B cell (primary cell): ENCODE measurements at regions not wholly inside any gene's neighbourhood (a gene's known extent, or its start where the extent isn't known, plus 50 kb on each side); places are given as distances from the start of the nearest gene placed in this dataset.

Experiments used
- ATAC-seq: fragments of 200-7000 bp; cut with Tn5 transposase; one replicate; pipeline ENCODE4 v1.10.0; 2021; ENCODE audit warnings: low read depth, mild to moderate bottlenecking, moderate number of reproducible peaks, moderate library complexity
- CTCF ChIA-PET: fragments of 350-600 bp; sonication (Branson Sonifier 250); formaldehyde crosslinking; loops from one replicate; lab custom pipeline; 2021; ENCODE audit warnings: antibody characterized with exemption, inconsistent platforms; lab: Charles Lee
- POLR2A ChIA-PET: fragments of 350-600 bp; sonication (Branson Sonifier 250); formaldehyde crosslinking; loops from one replicate; lab custom pipeline; 2021; ENCODE audit warnings: antibody characterized with exemption; lab: Charles Lee
- DNase-seq: peaks from one replicate; pipeline ENCODE4 v3.0.0; 2013
- H2AFZ ChIP-seq: 2 replicates; pipeline ENCODE4 v1.6.1; 2012; ENCODE audit warnings: mild to moderate bottlenecking, low read depth, low read length; ENCODE audit not compliant: insufficient read depth, poor library complexity, severe bottlenecking
- H3K27ac ChIP-seq, 2 donors: 1 replicate in 1 of 2; 2 replicates in 1 of 2; pipeline ENCODE4 v1.5.1; 2012 to 2013; ENCODE audit warnings: low read length in 2 of 2, mild to moderate bottlenecking in 2 of 2, moderate library complexity in 1 of 2
- H3K27me3 ChIP-seq, 4 experiments: fragments of 200-600 bp in 1 of 4; sonication (generic) in 1 of 4; replicated peaks in 1 of 4; 1 replicate in 2 of 4; 2 replicates in 2 of 4; pipeline versions ENCODE4 v1.6.1 to v1.7.0; 2013 to 2016; ENCODE audit warnings: low read length in 3 of 4, mild to moderate bottlenecking in 2 of 4, mixed read lengths in 1 of 4, moderate library complexity in 1 of 4; ENCODE audit not compliant: insufficient read depth in 4 of 4, control insufficient read depth in 3 of 4; ENCODE audit errors: control extremely low read depth in 1 of 4
- H3K36me3 ChIP-seq, 2 experiments: replicated peaks in 1 of 2; 1 replicate in 1 of 2; 2 replicates in 1 of 2; pipeline versions ENCODE4 v1.6.1 to v1.7.1; 2013; ENCODE audit warnings: low read length in 1 of 2; ENCODE audit not compliant: insufficient read depth in 2 of 2, control insufficient read depth in 1 of 2; ENCODE audit errors: control extremely low read depth in 1 of 2, extremely low read depth in 1 of 2
- H3K4me1 ChIP-seq, 2 donors: fragments of 200-600 bp in 1 of 2; sonication (generic) in 1 of 2; 1 replicate in 1 of 2; 2 replicates in 1 of 2; pipeline versions ENCODE4 v1.5.1 to v1.6.1; 2013 to 2017; ENCODE audit warnings: low read length in 2 of 2; ENCODE audit not compliant: control insufficient read depth in 2 of 2, insufficient read depth in 2 of 2
- H3K4me2 ChIP-seq: replicated peaks from 2 replicates; pipeline ENCODE3; 2012; ENCODE audit warnings: mild to moderate bottlenecking, low read depth, low read length; ENCODE audit not compliant: poor library complexity, severe bottlenecking
- H3K4me3 ChIP-seq, 5 experiments: fragments of 200-600 bp in 1 of 5; sonication (generic) in 1 of 5; 1 replicate in 3 of 5; 2 replicates in 2 of 5; pipeline versions ENCODE4 v1.5.1 to v1.7.0; 2011 to 2016; ENCODE audit warnings: low read length in 4 of 5, mild to moderate bottlenecking in 4 of 5, low read depth in 2 of 5, control low read depth in 1 of 5, moderate library complexity in 1 of 5; ENCODE audit not compliant: insufficient read depth in 1 of 5; ENCODE audit errors: control extremely low read depth in 1 of 5, extremely low read depth in 1 of 5
- H3K79me2 ChIP-seq: fragments of 200-600 bp; sonication (generic); one replicate; pipeline ENCODE4 v1.6.0; 2016; ENCODE audit warnings: low read length; ENCODE audit not compliant: control insufficient read depth, insufficient read depth
- H3K9ac ChIP-seq: fragments of 200-600 bp; sonication (generic); 2 replicates; pipeline ENCODE4 v1.6.1; 2017; ENCODE audit warnings: mild to moderate bottlenecking, low read length, moderate library complexity
- H3K9me3 ChIP-seq, 3 donors: one replicate each; pipeline versions ENCODE4 v1.6.1 to v1.7.1; 2013; ENCODE audit warnings: low read length in 2 of 3; ENCODE audit not compliant: control insufficient read depth in 2 of 3, insufficient read depth in 1 of 3; ENCODE audit errors: control extremely low read depth in 1 of 3
- H4K20me1 ChIP-seq: 2 replicates; pipeline ENCODE4 v1.6.0; 2012; ENCODE audit warnings: mild to moderate bottlenecking, low read length; ENCODE audit not compliant: insufficient read depth, control insufficient read depth, poor library complexity, severe bottlenecking
- H3K27ac Mint-ChIP-seq: one replicate; pipeline ENCODE4 v1.8.0; 2021; ENCODE audit warnings: mixed read lengths
- H3K27me3 Mint-ChIP-seq: one replicate; pipeline ENCODE4 v1.8.0; 2021; ENCODE audit warnings: mixed read lengths
- H3K4me1 Mint-ChIP-seq: one replicate; pipeline ENCODE4 v1.8.0; 2021; ENCODE audit warnings: mixed read lengths
- H3K4me3 Mint-ChIP-seq: one replicate; pipeline ENCODE4 v1.8.0; 2021; ENCODE audit warnings: mixed read lengths
- H3K9me3 Mint-ChIP-seq: one replicate; pipeline ENCODE4 v1.8.0; 2022; ENCODE audit warnings: mixed read lengths; ENCODE audit not compliant: insufficient read depth
- CTCF ChIP-seq: fragments of 200-600 bp; IDR thresholded peaks from one replicate; pipeline ENCODE4 v1.8.0; 2022; ENCODE audit warnings: antibody characterized with exemption, mild to moderate bottlenecking
- EZH2 ChIP-seq: IDR thresholded peaks from 2 replicates; pipeline ENCODE4 v1.6.1; 2012; ENCODE audit warnings: borderline replicate concordance, low read depth, mild to moderate bottlenecking, moderate library complexity, low read length; ENCODE audit not compliant: insufficient read depth, poor library complexity, severe bottlenecking
- WGBS: methylation state at CpG from one replicate; pipeline ENCODE4 v1.1.5; 2013; ENCODE audit warnings: missing lambda C conversion rate; ENCODE audit not compliant: insufficient coverage; 5-methylcytosine and 5-hydroxymethylcytosine counted together
- intact Hi-C: fragments of 100-400 bp; cut with micrococcal nuclease; formaldehyde crosslinking; loops from one replicate; pipeline ENCODE4 v1.10.0; 2022

DNA sequence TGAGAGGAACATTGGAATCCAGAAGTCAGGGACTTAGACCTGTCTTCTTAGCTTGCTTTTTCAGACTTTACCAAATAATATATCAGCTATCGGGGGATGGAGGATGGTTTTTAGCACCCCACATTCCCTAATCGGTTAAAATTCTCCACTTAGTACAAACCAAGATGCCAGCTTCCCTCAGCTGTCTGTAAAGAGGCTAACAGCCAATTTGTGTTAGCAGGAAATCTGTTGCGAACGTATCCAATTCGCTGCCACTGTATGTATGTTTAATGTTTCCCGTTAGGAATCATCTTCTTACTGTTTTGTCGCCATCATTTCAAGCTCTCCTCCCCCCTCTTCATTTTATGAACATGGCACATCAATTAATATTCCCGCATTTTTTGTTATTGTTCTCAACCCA is 289.0 kb downstream of the BCL11B start:
- H3K9ac ChIP-seq: no peak overlapping the region
- no peak overlapping the region for H3K4me2 ChIP-seq
- H3K9me3 ChIP-seq: peaks cover 0 to 9% (median 6%) of the 10 kb centered on the region in 3 donors
- H3K79me2 ChIP-seq: no peaks in the 10 kb centered on the region
- H3K27me3 ChIP-seq: no peaks in the 10 kb centered on the region
- Mint-ChIP-seq H3K27me3 (no peaks in the 10 kb centered on the region), H3K4me1 (no peaks in the 10 kb centered on the region), H3K27ac (no peak overlapping the region), H3K9me3 (peaks cover 5% of the 10 kb centered on the region), H3K4me3 (no peak overlapping the region)
- no peaks in the 10 kb centered on the region for H4K20me1 ChIP-seq
- TF ChIP-seq EZH2 (no peak), CTCF (no peak)
- ChIA-PET POLR2A (no interaction called here), CTCF (no interaction called here)
- H3K27ac ChIP-seq: no peak overlapping the region
- intact Hi-C loops: no loop called here
- no peaks in the 10 kb centered on the region for H3K4me1 ChIP-seq
- 97% methylated on average over 6 of the region's 8 CpGs for WGBS
- no peak overlapping the region for H2AFZ ChIP-seq
- H3K36me3 ChIP-seq: no peaks in the 10 kb centered on the region
- H3K4me3 ChIP-seq: no peak overlapping the region
- DNase-seq (no peak), ATAC-seq (no peak)

DNA sequence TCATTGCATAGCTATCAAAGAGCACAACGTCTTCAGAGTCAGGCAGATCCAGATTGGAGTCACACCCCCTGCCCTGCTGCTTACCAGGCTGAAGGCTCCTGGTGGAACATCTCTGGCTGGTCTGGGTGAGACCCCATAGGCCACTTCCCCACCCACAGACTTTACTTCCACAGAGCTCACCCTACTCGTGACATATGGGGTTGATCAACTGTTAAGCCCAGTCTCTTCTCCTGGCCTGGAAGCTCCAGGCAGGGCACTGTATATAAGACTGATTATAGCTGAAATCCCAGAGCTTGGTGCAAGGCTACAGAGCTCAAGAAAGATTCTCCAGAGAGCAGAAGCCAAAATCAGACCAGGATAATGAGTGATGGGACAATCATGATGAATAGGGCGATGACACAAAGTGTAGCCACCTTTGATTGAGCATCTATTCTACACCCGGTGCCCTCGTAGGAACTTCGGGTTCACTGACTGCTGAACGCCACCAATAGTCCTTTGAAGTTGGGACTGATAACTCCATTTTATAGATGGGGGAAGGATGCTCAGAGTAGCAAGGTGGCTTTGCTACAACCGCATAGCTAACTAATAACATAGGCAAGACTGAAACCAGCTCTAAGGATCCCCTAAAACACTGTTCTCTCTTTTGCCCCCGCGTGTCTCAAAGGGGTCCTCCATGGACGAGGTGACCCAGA is 287.8 kb downstream of the BCL11B start:
- no peak for DNase-seq
- H3K27me3 ChIP-seq: no peaks in the 10 kb centered on the region
- no peaks in the 10 kb centered on the region for H3K27me3 Mint-ChIP-seq
- intact Hi-C loops: no loop called here
- no peaks in the 10 kb centered on the region for H3K4me1 ChIP-seq
- H3K79me2 ChIP-seq: no peaks in the 10 kb centered on the region
- H3K9ac ChIP-seq: no peak overlapping the region
- no peak for TF ChIP-seq EZH2
- TF ChIP-seq CTCF: no peak
- H3K4me3 Mint-ChIP-seq: no peak overlapping the region
- peaks cover 0 to 9% (median 6%) of the 10 kb centered on the region in 3 donors for H3K9me3 ChIP-seq
- H2AFZ ChIP-seq: no peak overlapping the region
- no peaks in the 10 kb centered on the region for H4K20me1 ChIP-seq
- no peak overlapping the region for H3K4me2 ChIP-seq
- POLR2A ChIA-PET: no interaction called here
- ATAC-seq: no peak
- 84% methylated on average over 6 of the region's 11 CpGs for WGBS
- no peak overlapping the region for H3K27ac ChIP-seq
- no peak overlapping the region for H3K4me3 ChIP-seq
- H3K4me1 Mint-ChIP-seq: no peaks in the 10 kb centered on the region
- no peak overlapping the region for H3K27ac Mint-ChIP-seq
- CTCF ChIA-PET: no interaction called here
- no peaks in the 10 kb centered on the region for H3K36me3 ChIP-seq
- H3K9me3 Mint-ChIP-seq: peaks cover 2% of the 10 kb centered on the region
